Right renal cortex interstitium (tissue), 3 donors: ENCODE measurements at regions not wholly inside any gene's neighbourhood (a gene's known extent, or its start where the extent isn't known, plus 50 kb on each side); places are given as distances from the start of the nearest gene placed in this dataset.

Source experiments
- DNase-seq, 3 donors: peaks; one replicate each; pipeline ENCODE4 v3.0.0-alpha.2; 2013; ENCODE audit warnings: low read depth in 3 of 3, low spot score in 2 of 3

- no peak for DNase-seq
These were observed 133.2 kb upstream of the REG3G start for GRCh38 chr2:78892295-78892694.

- DNase-seq: no peak
These were observed 130.5 kb upstream of the REG3G start for GRCh38 chr2:78895022-78895421.

GRCh38 chr2:78896536-78896935 lies 129.0 kb upstream of the REG3G start:
- DNase-seq: no peak

GRCh38 chr2:78907089-78907488 lies 118.4 kb upstream of the REG3G start:
- DNase-seq: no peak

GRCh38 chr2:78908973-78909372 lies 116.5 kb upstream of the REG3G start:
- DNase-seq: no peak

GRCh38 chr2:78910376-78910775 lies 115.1 kb upstream of the REG3G start:
- no peak for DNase-seq

GRCh38 chr2:78913257-78913656 lies 112.2 kb upstream of the REG3G start:
- DNase-seq: no peak

- DNase-seq: no peak
These were observed 100.2 kb upstream of the REG3G start for GRCh38 chr2:78925258-78925657.

- DNase-seq: no peak
These were observed 97.0 kb upstream of the REG3G start for GRCh38 chr2:78928502-78928901.

GRCh38 chr2:78940998-78941397 lies 84.5 kb upstream of the REG3G start:
- no peak for DNase-seq

- DNase-seq: no peak
These were observed 83.8 kb upstream of the REG3G start for GRCh38 chr2:78941751-78942150.

GRCh38 chr2:78963881-78964280 lies 61.6 kb upstream of the REG3G start:
- no peak for DNase-seq

- DNase-seq: no peak
These were observed 58.2 kb upstream of the REG3G start for GRCh38 chr2:78967294-78967693.

GRCh38 chr2:78973630-78974029 lies 51.9 kb upstream of the REG3G start:
- DNase-seq: no peak
